GM23338 (cell line): ENCODE measurements at regions not wholly inside any gene's neighbourhood (a gene's known extent, or its start where the extent isn't known, plus 50 kb on each side); places are given as distances from the start of the nearest gene placed in this dataset.

Source experiments
- ATAC-seq: fragments of 200-7000 bp; cut with Tn5 transposase; 3 replicates; pipeline ENCODE4 v1.9.1; 2020
- DNase-seq: peaks from one replicate; pipeline ENCODE4 v3.0.0-alpha.2; 2015; ENCODE audit warnings: low spot score
- H2AFZ ChIP-seq: fragments of 200-600 bp; sonication (generic); 2 replicates; pipeline ENCODE4 v1.8.0; 2016; ENCODE audit warnings: antibody characterized with exemption, mild to moderate bottlenecking, moderate library complexity
- H3F3A ChIP-seq: fragments of 200-600 bp; sonication (generic); replicated peaks from 2 replicates; pipeline ENCODE4 v1.8.0; 2017; ENCODE audit warnings: antibody characterized with exemption, mixed run types, low read depth
- H3K27ac ChIP-seq: fragments of 200-600 bp; sonication (generic); 2 replicates; pipeline ENCODE4 v1.6.1; 2016; ENCODE audit warnings: low read depth
- H3K27me3 ChIP-seq: fragments of 200-600 bp; sonication (generic); 2 replicates; pipeline ENCODE4 v1.8.0; 2016; ENCODE audit warnings: mild to moderate bottlenecking, mixed run types, moderate library complexity; ENCODE audit not compliant: insufficient read depth
- H3K36me3 ChIP-seq: fragments of 200-600 bp; sonication (generic); 2 replicates; pipeline ENCODE4 v1.8.0; 2016; ENCODE audit warnings: mild to moderate bottlenecking; ENCODE audit not compliant: insufficient read depth
- H3K4me1 ChIP-seq: fragments of 200-600 bp; sonication (generic); 2 replicates; pipeline ENCODE4 v1.8.0; 2016; ENCODE audit warnings: mild to moderate bottlenecking, moderate library complexity; ENCODE audit not compliant: insufficient read depth
- H3K4me2 ChIP-seq: fragments of 200-600 bp; sonication (generic); 2 replicates; pipeline ENCODE4 v1.7.1; 2017; ENCODE audit warnings: mixed run types
- H3K4me3 ChIP-seq: fragments of 200-600 bp; sonication (generic); 2 replicates; pipeline ENCODE4 v1.6.1; 2016; ENCODE audit warnings: mixed run types
- H3K79me2 ChIP-seq: fragments of 200-600 bp; sonication (generic); replicated peaks from 2 replicates; pipeline ENCODE4 v1.8.0; 2017; ENCODE audit warnings: mild to moderate bottlenecking; ENCODE audit not compliant: insufficient read depth
- H3K9me2 ChIP-seq: fragments of 200-600 bp; sonication (generic); 2 replicates; pipeline ENCODE4 v1.8.0; 2017; ENCODE audit not compliant: insufficient read depth
- H4K20me1 ChIP-seq: fragments of 200-600 bp; sonication (generic); replicated peaks from 2 replicates; pipeline ENCODE4 v1.8.0; 2017; ENCODE audit warnings: mild to moderate bottlenecking; ENCODE audit not compliant: insufficient read depth
- H3K27ac Mint-ChIP-seq: 2 replicates; pipeline ENCODE4 v1.8.0; 2020; ENCODE audit warnings: inconsistent platforms, mild to moderate bottlenecking, moderate library complexity, mixed read lengths
- H3K27me3 Mint-ChIP-seq: 3 replicates; pipeline ENCODE4 v1.8.0; 2022; ENCODE audit warnings: low read depth, mild to moderate bottlenecking, moderate library complexity, mixed read lengths, inconsistent platforms; ENCODE audit not compliant: insufficient read depth, poor library complexity
- H3K36me3 Mint-ChIP-seq: 3 replicates; pipeline ENCODE4 v1.8.0; 2021; ENCODE audit warnings: low read depth, mild to moderate bottlenecking, inconsistent platforms, moderate library complexity, mixed read lengths
- H3K4me1 Mint-ChIP-seq: 3 replicates; pipeline ENCODE4 v1.8.0; 2020; ENCODE audit warnings: mild to moderate bottlenecking, inconsistent platforms, mixed read lengths
- H3K4me3 Mint-ChIP-seq: 3 replicates; pipeline ENCODE4 v1.8.0; 2021; ENCODE audit warnings: moderate library complexity, mild to moderate bottlenecking, inconsistent platforms, mixed read lengths
- H3K9me3 Mint-ChIP-seq: 3 replicates; pipeline ENCODE4 v1.8.0; 2020; ENCODE audit warnings: moderate library complexity, mild to moderate bottlenecking, inconsistent platforms, mixed read lengths
- CREB1 ChIP-seq: fragments of 250-450 bp; sonication (Bioruptor Pico); IDR thresholded peaks from 2 replicates; pipeline ENCODE4 v1.5.0; 2020; ENCODE audit warnings: low read depth, mild to moderate bottlenecking, moderate library complexity
- CTCF ChIP-seq, 2 experiments: fragments of 200-600 bp in 1 of 2; sonication (generic) in 1 of 2; conservative IDR thresholded peaks; 2 replicates each; pipeline versions ENCODE4 v1.5.1 to v1.6.1; 2016 to 2017; ENCODE audit warnings: antibody characterized with exemption in 2 of 2, low read depth in 2 of 2, mild to moderate bottlenecking in 2 of 2, moderate library complexity in 1 of 2
- ETS1 ChIP-seq: IDR thresholded peaks from 2 replicates; pipeline ENCODE4 v1.6.1; 2016; ENCODE audit warnings: antibody characterized with exemption
- JUNB ChIP-seq: IDR thresholded peaks from one replicate; pipeline ENCODE4 v1.6.1; 2016; ENCODE audit warnings: antibody characterized with exemption; ENCODE audit not compliant: unreplicated experiment
- NANOG ChIP-seq: IDR thresholded peaks from 2 replicates; pipeline ENCODE4 v1.6.1; 2016; ENCODE audit warnings: antibody characterized with exemption, borderline replicate concordance
- REST ChIP-seq: IDR thresholded peaks from one replicate; pipeline ENCODE4 v1.6.1; 2018; ENCODE audit warnings: antibody characterized with exemption; ENCODE audit not compliant: unreplicated experiment
- STAT1 ChIP-seq: IDR thresholded peaks from one replicate; pipeline ENCODE4 v1.6.1; 2016; ENCODE audit warnings: antibody characterized with exemption; ENCODE audit not compliant: unreplicated experiment
- ZNF114 ChIP-seq: fragments of 250-450 bp; sonication (Bioruptor Pico); IDR thresholded peaks from 2 replicates; pipeline ENCODE4 v1.5.0; 2020; ENCODE audit warnings: mild to moderate bottlenecking, moderate library complexity
- ZNF462 ChIP-seq: fragments of 250-450 bp; sonication (Bioruptor Pico); IDR thresholded peaks from 2 replicates; pipeline ENCODE4 v1.5.0; 2020; ENCODE audit warnings: mild to moderate bottlenecking, moderate library complexity

- ATAC-seq (no peak), DNase-seq (no peak)
- no peaks in the 10 kb centered on the region for H3K36me3 ChIP-seq
- H3K27ac Mint-ChIP-seq, result no peak overlapping the region
- H3K27ac ChIP-seq, result no peak overlapping the region
- no peaks in the 10 kb centered on the region for H3F3A ChIP-seq
- no peaks in the 10 kb centered on the region for H3K36me3 Mint-ChIP-seq
- no peak overlapping the region for H3K4me3 Mint-ChIP-seq
- TF ChIP-seq CREB1 (no peak), ZNF462 (CRISPR knock-in tag) (no peak), ZNF114 (CRISPR knock-in tag) (no peak), STAT1 (no peak), NANOG (no peak), JUNB (no peak), REST (no peak), ETS1 (no peak), CTCF (conservative IDR thresholded peaks at IDR 0.05; ENCODE audit: low read depth in 2 of 2) (no peak)
- no peaks in the 10 kb centered on the region for H3K79me2 ChIP-seq
- peaks cover 4% of the 10 kb centered on the region for H3K27me3 Mint-ChIP-seq
- H4K20me1 ChIP-seq, result no peaks in the 10 kb centered on the region
- H3K4me3 ChIP-seq, result no peak overlapping the region
- H3K4me2 ChIP-seq, result no peak overlapping the region
- peaks cover 4% of the 10 kb centered on the region for H3K9me2 ChIP-seq
- H3K4me1 Mint-ChIP-seq, result peaks cover 17% of the 10 kb centered on the region
- peaks cover 3% of the 10 kb centered on the region; the same call in 2 of the 3 replicates for H3K9me3 Mint-ChIP-seq
- H3K27me3 ChIP-seq, result no peaks in the 10 kb centered on the region
- H3K4me1 ChIP-seq, result peaks cover 4% of the 10 kb centered on the region; the same call in 1 of the 2 replicates
- no peak overlapping the region for H2AFZ ChIP-seq
These were observed 197.1 kb upstream of the UGT8 start for GRCh38 chr4:114401483-114401882.
